Sciatic nerve (tissue), 2 donors: ENCODE measurements at regions not wholly inside any gene's neighbourhood (a gene's known extent, or its start where the extent isn't known, plus 50 kb on each side); places are given as distances from the start of the nearest gene placed in this dataset.
"Not testable (repeated sequence)": the region's sequence is repeated elsewhere in the genome, so short reads cannot be mapped to it uniquely, and the experiment has no call there.

Source experiments
- ATAC-seq: fragments of 200-7000 bp; cut with Tn5 transposase; one replicate; pipeline ENCODE4 v1.9.1; 2020; ENCODE audit warnings: mild to moderate bottlenecking, moderate library complexity
- DNase-seq: peaks from one replicate; pipeline ENCODE4 v3.0.0-alpha.2; 2020; ENCODE audit warnings: low spot score
- intact Hi-C: fragments of 100-400 bp; cut with DNase I; formaldehyde crosslinking; loops from one replicate; pipeline ENCODE4 v1.14.2; 2022
- donor health status: DM: no; HTN: no; CAD: no.
- donor health status: DM: no; HTN: no; CAD: no.

GRCh38 chr3:106305882-106306435 lies 437.1 kb upstream of the CBLB start:
- intact Hi-C loops: no loop called here
- ATAC-seq: no peak

GRCh38 chr3:106309274-106309673 lies 440.5 kb upstream of the CBLB start:
- intact Hi-C loops: no loop called here

More at GRCh38 chr3:106305882-106306435, 437.1 kb upstream of the CBLB start:
- DNase-seq: no peak

GRCh38 chr3:106309798-106310197 lies 441.0 kb upstream of the CBLB start:
- intact Hi-C loops, ATAC-seq: not testable (repeated sequence)

More at GRCh38 chr3:106309274-106309673, 440.5 kb upstream of the CBLB start:
- no peak for DNase-seq
- no peak for ATAC-seq

GRCh38 chr3:106317141-106318055 lies 448.6 kb upstream of the CBLB start:
- DNase-seq (no peak), ATAC-seq (no peak)
- intact Hi-C loops: no loop called here

More at GRCh38 chr3:106309798-106310197, 441.0 kb upstream of the CBLB start:
- not testable (repeated sequence) for DNase-seq

- intact Hi-C loops: not testable (repeated sequence)
Measured at GRCh38 chr3:106321438-106321837, 452.6 kb upstream of the CBLB start.

GRCh38 chr3:106323586-106323985 lies 454.8 kb upstream of the CBLB start:
- intact Hi-C loops: no loop called here
- ATAC-seq (no peak), DNase-seq (no peak)

More at GRCh38 chr3:106321438-106321837, 452.6 kb upstream of the CBLB start:
- DNase-seq, ATAC-seq: not testable (repeated sequence)

GRCh38 chr3:106326941-106327695 lies 458.3 kb upstream of the CBLB start:
- intact Hi-C loops: no loop called here
- DNase-seq: no peak
- no peak for ATAC-seq

- intact Hi-C loops: no loop called here
- no peak for ATAC-seq
- no peak for DNase-seq
Measured at GRCh38 chr3:106327696-106328025, 458.8 kb upstream of the CBLB start.

GRCh38 chr3:106328224-106328623 lies 459.4 kb upstream of the CBLB start:
- intact Hi-C loops: no loop called here
- no peak for DNase-seq
- no peak for ATAC-seq

GRCh38 chr3:106329521-106329920 lies 460.7 kb upstream of the CBLB start:
- ATAC-seq (no peak), DNase-seq (no peak)
- intact Hi-C loops: no loop called here

GRCh38 chr3:106331636-106332035 lies 462.8 kb upstream of the CBLB start:
- DNase-seq (no peak), ATAC-seq (no peak)
- intact Hi-C loops: no loop called here

GRCh38 chr3:106332129-106332528 lies 463.3 kb upstream of the CBLB start:
- intact Hi-C loops: no loop called here
- ATAC-seq (no peak), DNase-seq (no peak)

- intact Hi-C loops: no loop called here
- no peak for DNase-seq
- ATAC-seq: no peak
Measured at GRCh38 chr3:106332884-106333283, 464.1 kb upstream of the CBLB start.

- intact Hi-C loops: no loop called here
- ATAC-seq (no peak), DNase-seq (no peak)
Measured at GRCh38 chr3:106333911-106334618, 465.3 kb upstream of the CBLB start.

- DNase-seq (no peak), ATAC-seq (no peak)
- intact Hi-C loops: no loop called here
Measured at GRCh38 chr3:106336619-106337018, 467.8 kb upstream of the CBLB start.

GRCh38 chr3:106337116-106337515 lies 468.3 kb upstream of the CBLB start:
- no peak for DNase-seq
- intact Hi-C loops: no loop called here
- ATAC-seq: no peak

- ATAC-seq (no peak), DNase-seq (no peak)
- intact Hi-C loops: no loop called here
Measured at GRCh38 chr3:106338582-106339214, 469.9 kb upstream of the CBLB start.

GRCh38 chr3:106339551-106339950 lies 470.7 kb upstream of the CBLB start:
- intact Hi-C loops: no loop called here
- DNase-seq (no peak), ATAC-seq (no peak)

- intact Hi-C loops: no loop called here
- no peak for ATAC-seq
- no peak for DNase-seq
Measured at GRCh38 chr3:106341087-106341486, 472.3 kb upstream of the CBLB start.
